A172 (cell line): ENCODE measurements at regions not wholly inside any gene's neighbourhood (a gene's known extent, or its start where the extent isn't known, plus 50 kb on each side); places are given as distances from the start of the nearest gene placed in this dataset.
"Not testable (repeated sequence)": the region's sequence is repeated elsewhere in the genome, so short reads cannot be mapped to it uniquely, and the experiment has no call there.

Experiments
- DNase-seq: peaks from one replicate; pipeline ENCODE4 v3.0.0-alpha.2; 2015; ENCODE audit warnings: low spot score

- DNase-seq, result no peak
These were observed 431.6 kb upstream of the SPTLC3 start for GRCh38 chr20:12577213-12577612.

DNA sequence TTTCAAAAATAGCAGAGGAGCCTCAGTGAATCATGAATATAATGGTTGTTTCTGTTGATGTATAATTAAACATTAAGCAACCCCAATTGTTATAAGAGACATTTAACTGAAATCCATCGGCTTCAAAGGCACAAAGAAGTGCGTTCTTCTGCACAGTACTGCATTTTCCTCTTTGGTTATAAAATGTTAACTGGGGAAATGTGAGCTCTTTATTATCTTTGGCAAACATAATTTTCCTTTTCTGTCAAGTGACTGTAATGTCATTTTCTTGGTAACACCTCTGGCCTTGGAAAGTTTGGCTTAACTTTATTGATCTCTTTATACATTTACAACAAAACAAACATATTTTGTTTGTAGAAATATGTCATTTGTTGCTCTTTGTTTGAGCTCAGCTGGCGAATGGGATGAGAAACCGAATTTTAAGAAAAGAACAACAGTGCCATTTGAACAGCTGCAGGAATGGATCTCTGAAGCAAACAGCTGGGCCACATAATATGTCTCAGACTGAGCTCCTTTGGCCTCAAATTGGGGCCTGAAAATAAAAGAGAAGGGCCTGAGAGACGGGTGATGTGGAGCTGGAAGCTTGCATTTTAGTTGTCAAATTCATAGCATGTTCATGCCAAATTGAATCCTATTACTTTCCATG lies 427.0 kb upstream of the SPTLC3 start:
- no peak for DNase-seq

DNA sequence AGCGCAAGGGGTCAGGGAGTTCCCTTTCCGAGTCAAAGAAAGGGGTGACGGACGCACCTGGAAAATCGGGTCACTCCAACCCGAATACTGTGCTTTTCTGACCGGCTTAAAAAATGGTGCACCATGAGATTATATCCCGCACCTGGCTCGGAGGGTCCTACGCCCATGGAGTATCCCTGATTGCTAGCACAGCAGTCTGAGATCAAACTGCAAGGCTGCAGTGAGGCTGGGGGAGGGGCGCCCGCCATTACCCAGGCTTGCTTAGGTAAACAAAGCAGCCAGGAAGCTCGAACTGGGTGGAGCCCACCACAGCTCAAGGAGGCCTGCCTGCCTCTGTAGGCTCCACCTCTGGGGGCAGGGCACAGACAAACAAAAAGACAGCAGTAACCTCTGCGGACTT lies 426.1 kb upstream of the SPTLC3 start:
- DNase-seq, result not testable (repeated sequence)

- DNase-seq, result no peak
These were observed 416.8 kb upstream of the SPTLC3 start for GRCh38 chr20:12591949-12592470.

- no peak for DNase-seq
These were observed 416.0 kb upstream of the SPTLC3 start for GRCh38 chr20:12592756-12593155.

- DNase-seq, result no peak
These were observed 415.4 kb upstream of the SPTLC3 start for GRCh38 chr20:12593342-12593873.

GRCh38 chr20:12594410-12595088 lies 414.2 kb upstream of the SPTLC3 start:
- DNase-seq, result no peak

- DNase-seq, result no peak
These were observed 412.9 kb upstream of the SPTLC3 start for GRCh38 chr20:12595841-12596240.

DNA sequence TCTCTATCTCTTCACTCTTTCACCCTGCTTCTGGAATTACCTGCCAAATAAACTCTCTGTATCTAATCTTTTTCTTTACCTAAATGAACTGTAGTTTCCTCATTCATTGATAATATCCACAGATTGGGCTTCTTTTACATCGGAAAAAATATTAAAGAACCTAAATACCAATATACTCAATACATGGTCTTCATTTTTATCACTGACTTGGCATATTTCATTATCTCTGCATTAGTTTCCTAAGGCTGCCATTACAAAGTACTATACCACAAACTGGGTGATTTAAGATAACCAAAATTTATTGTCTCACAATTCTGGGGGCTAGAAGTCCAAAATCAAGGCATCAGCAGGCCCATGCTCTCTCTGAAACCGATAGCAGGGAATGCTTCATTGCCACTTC lies 411.9 kb upstream of the SPTLC3 start:
- DNase-seq, result no peak

GRCh38 chr20:12597551-12597950 lies 411.2 kb upstream of the SPTLC3 start:
- DNase-seq, result no peak

DNA sequence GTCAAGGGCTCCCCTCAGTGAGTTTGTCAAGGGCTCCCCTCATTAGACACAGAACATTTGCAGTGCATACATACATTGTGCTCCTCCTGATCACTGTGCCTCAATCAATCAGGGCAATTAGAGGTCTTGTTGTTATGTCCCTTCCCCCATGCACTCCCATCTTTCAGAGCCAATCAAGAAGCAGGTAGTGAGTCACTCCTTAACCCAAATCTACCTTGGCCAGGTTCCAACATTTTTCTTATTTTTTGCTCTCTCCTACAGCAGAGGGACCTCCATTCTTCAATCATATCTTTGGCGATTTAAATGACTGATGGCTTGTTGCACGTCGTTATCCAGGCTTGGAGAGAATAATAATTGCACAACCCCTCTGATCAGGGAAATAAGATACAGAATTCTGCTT lies 409.9 kb upstream of the SPTLC3 start:
- DNase-seq, result no peak

- DNase-seq, result no peak
These were observed 409.3 kb upstream of the SPTLC3 start for GRCh38 chr20:12599494-12599893.

GRCh38 chr20:12605751-12606150 lies 403.0 kb upstream of the SPTLC3 start:
- DNase-seq, result no peak

- no peak for DNase-seq
These were observed 397.9 kb upstream of the SPTLC3 start for GRCh38 chr20:12610871-12611270.

DNA sequence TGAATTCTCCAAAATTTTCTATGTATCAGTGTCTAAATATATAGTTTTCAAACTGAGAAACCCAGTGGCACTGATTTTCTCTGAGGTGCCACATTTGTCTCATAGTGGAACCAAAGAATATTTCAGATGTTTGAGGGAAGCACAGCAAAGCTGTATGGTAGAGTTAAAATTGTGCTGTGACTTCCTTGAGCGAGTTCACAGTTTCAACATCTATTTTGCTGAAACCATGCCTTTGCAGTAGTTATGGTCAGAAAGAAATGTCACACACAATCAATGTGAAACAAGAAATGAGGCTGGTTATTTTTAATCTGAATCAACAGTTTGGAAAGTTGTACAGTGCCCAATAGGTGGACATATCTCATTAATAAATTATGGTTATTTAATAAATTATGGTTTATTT lies 394.0 kb upstream of the SPTLC3 start:
- no peak for DNase-seq

DNA sequence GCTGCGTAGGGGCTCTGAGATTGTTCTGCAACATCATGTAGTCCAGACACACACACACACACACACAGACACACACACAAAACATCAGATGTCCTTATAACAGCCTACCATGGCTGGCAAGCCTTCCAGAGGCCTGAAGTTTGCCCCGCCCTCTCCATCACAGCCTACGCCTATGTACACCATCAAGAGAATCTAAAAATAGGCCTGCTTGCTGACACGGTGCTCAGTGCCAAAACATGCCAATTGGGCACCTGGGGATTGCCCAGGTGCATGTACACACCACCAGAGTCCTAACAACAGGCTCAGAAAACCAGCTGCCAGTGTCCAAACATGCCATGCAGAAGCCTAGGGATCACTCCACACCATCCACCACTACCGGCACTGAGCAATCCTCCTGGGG lies 391.7 kb upstream of the SPTLC3 start:
- DNase-seq, result no peak

GRCh38 chr20:12623870-12624269 lies 384.9 kb upstream of the SPTLC3 start:
- DNase-seq, result no peak

DNA sequence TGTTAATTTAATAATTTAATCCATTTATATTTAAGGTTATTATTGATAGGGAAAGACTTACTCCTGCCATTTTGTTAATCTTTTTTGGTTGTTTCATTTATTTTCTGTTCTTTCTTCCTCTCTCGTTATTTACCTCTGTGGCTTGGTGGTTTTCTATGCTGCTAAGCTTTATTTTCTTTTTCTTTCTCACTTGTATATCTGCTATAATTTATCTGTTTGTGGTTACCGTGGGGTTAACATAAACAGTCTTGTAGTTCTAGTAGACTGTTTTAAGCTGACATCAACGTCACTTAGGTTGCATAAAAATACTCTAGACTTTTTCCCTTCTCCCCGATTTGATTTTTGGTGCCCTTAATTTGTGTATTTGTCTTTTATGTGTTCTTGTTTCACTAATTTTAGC lies 381.3 kb upstream of the SPTLC3 start:
- no peak for DNase-seq

DNA sequence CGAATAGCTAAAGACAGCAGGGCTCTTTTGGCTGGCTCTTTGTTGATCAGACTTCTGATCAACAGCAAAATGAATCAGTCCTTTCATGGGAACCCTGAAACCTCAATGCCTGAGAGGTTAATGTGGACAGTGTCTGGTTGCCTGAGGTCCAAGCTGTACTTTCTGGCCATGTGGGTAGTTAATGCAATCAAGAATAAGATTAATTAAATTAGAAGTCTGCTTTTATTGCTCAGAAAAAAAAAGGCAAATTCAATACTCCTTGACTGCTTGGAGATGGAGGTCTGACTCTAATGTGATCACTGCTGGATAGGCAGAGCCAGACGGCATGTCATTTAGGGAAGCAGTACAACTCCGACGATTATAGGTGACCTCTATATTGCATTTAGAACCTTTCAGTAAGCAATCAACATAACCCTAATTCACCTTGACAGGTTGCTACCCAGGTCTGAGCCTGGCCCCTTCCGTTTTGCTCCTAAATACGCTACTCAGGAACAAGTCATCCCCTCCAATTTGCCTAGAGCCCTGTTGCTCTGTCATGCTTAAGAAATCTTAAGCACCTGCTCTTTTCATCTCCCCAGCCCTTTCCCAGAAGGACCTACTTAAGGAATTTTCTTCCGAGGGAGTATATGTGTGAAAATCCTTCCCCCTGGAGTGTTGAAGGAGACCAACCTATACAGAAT lies 370.0 kb upstream of the SPTLC3 start:
- DNase-seq, result no peak

DNA sequence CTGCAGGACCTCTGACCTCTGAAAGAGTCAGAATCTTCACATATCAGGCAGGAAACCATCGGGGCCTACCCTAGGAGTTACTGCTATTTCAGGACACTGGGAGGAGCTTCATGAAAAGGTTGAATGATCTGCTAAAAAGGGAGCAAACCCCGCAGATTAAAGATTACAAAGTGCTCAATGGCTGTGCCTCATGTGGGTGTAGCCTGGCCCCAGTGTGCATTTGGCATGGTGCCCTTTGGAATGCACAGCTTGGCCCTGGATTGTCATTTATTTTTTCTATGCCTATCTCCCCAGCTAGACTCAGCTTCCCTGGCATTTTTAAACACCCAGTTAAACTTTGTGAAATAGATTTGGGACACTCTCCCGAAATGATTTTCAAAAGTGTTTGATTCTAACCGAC lies 368.5 kb upstream of the SPTLC3 start:
- DNase-seq, result no peak

DNA sequence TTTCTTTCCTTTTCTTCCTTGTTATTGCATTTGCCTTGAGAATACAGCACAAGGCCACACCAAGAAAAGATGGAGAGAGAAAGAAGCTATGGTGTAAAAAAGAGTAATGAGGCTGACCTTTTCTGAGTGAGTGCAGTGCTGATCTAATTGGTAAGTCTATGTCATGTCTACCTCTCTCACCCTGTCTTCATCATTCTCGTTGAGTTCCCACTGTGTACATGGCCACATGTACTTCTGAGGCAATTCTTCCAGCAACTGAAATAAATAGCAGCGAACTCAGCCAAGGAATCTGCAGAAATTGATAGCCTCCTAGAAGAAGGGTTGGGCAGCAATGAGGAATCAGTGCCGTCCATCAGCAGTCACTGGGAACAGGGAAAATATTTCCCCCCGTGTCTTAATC lies 367.2 kb upstream of the SPTLC3 start:
- no peak for DNase-seq

- DNase-seq, result no peak
These were observed 364.3 kb upstream of the SPTLC3 start for GRCh38 chr20:12644461-12644860.

GRCh38 chr20:12649234-12649633 lies 359.5 kb upstream of the SPTLC3 start:
- DNase-seq, result no peak
